ENCODE measurements at regions not wholly inside any gene's neighbourhood (a gene's known extent, or its start where the extent isn't known, plus 50 kb on each side); places are given as distances from the start of the nearest gene placed in this dataset.
"Not testable (repeated sequence)": the region's sequence is repeated elsewhere in the genome, so short reads cannot be mapped to it uniquely, and the experiment has no call there.

DNA sequence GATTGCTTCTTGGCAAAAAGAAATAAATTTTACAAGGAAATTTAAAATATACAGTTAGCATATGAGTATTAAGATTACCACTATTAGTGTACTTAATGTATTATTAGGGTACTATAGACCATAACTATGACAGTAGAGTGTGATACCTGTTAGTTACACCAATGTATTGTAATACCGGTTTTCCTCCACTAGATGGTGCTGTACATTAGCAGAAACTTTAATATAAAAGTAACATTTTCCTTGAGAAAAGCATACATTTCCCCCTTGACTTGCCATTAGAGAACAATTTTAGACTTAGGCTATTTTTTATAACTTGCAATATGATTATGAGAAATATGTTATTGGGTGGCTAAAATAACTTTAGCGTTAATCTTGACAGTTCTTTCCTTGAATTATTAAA is 173.3 kb upstream of the TGIF2LY start:
- TF ChIP-seq, protein P1, sequence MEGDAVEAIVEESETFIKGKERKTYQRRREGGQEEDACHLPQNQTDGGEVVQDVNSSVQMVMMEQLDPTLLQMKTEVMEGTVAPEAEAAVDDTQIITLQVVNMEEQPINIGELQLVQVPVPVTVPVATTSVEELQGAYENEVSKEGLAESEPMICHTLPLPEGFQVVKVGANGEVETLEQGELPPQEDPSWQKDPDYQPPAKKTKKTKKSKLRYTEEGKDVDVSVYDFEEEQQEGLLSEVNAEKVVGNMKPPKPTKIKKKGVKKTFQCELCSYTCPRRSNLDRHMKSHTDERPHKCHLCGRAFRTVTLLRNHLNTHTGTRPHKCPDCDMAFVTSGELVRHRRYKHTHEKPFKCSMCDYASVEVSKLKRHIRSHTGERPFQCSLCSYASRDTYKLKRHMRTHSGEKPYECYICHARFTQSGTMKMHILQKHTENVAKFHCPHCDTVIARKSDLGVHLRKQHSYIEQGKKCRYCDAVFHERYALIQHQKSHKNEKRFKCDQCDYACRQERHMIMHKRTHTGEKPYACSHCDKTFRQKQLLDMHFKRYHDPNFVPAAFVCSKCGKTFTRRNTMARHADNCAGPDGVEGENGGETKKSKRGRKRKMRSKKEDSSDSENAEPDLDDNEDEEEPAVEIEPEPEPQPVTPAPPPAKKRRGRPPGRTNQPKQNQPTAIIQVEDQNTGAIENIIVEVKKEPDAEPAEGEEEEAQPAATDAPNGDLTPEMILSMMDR (IDR thresholded peaks at IDR 0.05), result peak in 4 of 7 experiments; percentile 28 to 42 (median 36)
- H3K9me3 ChIP-seq; H3K4me3 ChIP-seq; DNase-seq; H3K27me3 ChIP-seq; ATAC-seq; H3K27ac ChIP-seq; H3K36me3 ChIP-seq (replicated peaks in 1 of 2; ENCODE audit: insufficient read depth in 1 of 2, low read depth in 2 of 2); intact Hi-C loops (cut with DNase I); H3K4me1 ChIP-seq: not testable (repeated sequence)
- WGBS, 2 donors, result 8 to 13% methylated on average over 2 of the region's 2 CpGs

DNA sequence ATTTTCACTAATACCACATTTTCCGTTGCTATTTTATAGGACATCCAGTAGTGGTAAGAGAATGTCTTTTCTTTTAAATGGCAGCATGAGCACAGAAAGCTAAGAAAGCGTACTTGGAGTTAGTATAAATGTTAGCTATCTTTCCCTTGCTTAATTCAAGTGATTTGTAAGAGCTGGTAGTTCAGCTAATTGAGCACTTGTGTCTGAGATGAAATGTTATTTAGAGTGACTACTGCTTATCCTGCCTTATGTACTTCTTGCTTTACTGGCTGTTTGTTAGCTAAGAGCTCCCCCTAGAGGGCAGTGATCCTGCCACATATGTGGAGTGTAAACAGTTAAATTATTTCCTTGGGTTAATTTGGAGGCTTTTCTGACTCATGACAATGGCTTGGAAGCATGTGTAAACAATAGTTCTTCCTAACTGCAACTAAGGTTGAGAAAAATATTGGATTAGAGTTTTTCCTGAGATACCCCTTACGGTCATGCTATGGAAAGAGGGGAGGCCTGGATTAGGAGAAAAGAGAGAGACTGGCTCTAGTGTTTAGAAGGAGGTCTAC is 171.9 kb upstream of the TGIF2LY start:
- H3K9me3 ChIP-seq; DNase-seq; H3K4me1 ChIP-seq; intact Hi-C loops (cut with DNase I); H3K27me3 ChIP-seq; ATAC-seq; H3K27ac ChIP-seq; H3K36me3 ChIP-seq (replicated peaks in 1 of 2; ENCODE audit: insufficient read depth in 1 of 2, low read depth in 2 of 2); H3K4me3 ChIP-seq: not testable (repeated sequence)
- WGBS, 2 donors, result 48 to 60% methylated on average over 3 of the region's 3 CpGs

DNA sequence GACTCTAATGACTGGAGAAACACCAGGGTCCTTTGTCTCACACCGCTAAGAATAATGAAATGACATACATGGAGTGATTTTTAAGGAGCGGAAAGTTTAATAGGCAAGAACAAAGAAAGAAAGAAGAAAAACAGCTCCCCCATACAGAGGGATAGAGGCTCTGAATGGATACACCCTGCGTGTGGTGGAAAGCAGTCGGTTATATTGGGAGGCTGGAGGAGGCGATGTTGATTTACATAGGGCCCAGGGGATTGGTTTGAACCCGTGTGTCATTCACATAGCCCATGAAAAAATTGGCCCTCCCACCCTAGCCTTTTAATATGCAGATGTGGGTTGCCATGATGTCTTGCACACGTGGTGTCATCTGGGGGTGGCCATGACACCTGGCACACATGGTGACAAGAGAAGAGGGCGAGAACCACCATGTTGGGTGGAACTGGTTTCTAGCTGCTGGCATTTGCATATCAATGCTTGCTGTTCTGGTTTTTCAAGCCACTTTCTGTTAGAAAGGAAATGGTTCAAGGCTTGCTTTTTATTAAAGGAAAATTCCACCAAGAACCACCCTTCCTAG is 168.5 kb upstream of the TGIF2LY start:
- DNase-seq; H3K4me3 ChIP-seq; H3K27me3 ChIP-seq; H3K4me1 ChIP-seq; H3K9me3 ChIP-seq; ATAC-seq; intact Hi-C loops (cut with DNase I); H3K36me3 ChIP-seq (replicated peaks in 1 of 2; ENCODE audit: insufficient read depth in 1 of 2, low read depth in 2 of 2); H3K27ac ChIP-seq: not testable (repeated sequence)
- 83 to 84% methylated on average over 7 to 8 of the region's 8 CpGs for WGBS, 2 donors
